ENCODE measurements at regions not wholly inside any gene's neighbourhood (a gene's known extent, or its start where the extent isn't known, plus 50 kb on each side); places are given as distances from the start of the nearest gene placed in this dataset.
A peak's percentile ranks its signal among the peaks of the same experiment; 100 is the strongest.

- DNase-seq (ENCODE audit: extremely low spot score): no peak
- TF ChIP-seq CTCF (IDR thresholded peaks at IDR 0.05; ENCODE audit: control extremely low read depth, extremely low read depth, low read depth, missing control alignments): no peak
- ChIA-PET CTCF (interaction anchor here (0.8 to 1.5 kb wide), 2 partner anchors 10 to 11 kb away, joined by 4 read pairs; no protein-coding TSS in a partner anchor), POLR2A (no interaction called here)
Measured at GRCh38 chr9:109868722-109869121, 88.7 kb downstream of the PALM2AKAP2 start.

GRCh38 chr9:109870365-109870764 lies 90.4 kb downstream of the PALM2AKAP2 start:
- DNase-seq (ENCODE audit: extremely low spot score): no peak
- ChIA-PET CTCF (interaction anchor here (1.4 to 1.7 kb wide), 2 partner anchors 12 to 33 kb away, joined by 3 read pairs; no protein-coding TSS in a partner anchor), POLR2A (no interaction called here)
- no peak for TF ChIP-seq CTCF (IDR thresholded peaks at IDR 0.05; ENCODE audit: control extremely low read depth, extremely low read depth, low read depth, missing control alignments)

- no peak for DNase-seq (ENCODE audit: extremely low spot score)
- ChIA-PET POLR2A (no interaction called here), CTCF (interaction anchor here (1.7 to 2.6 kb wide), 2 partner anchors 9 to 12 kb away, joined by 3 to 11 read pairs; no protein-coding TSS in a partner anchor)
- no peak for TF ChIP-seq CTCF (IDR thresholded peaks at IDR 0.05; ENCODE audit: control extremely low read depth, extremely low read depth, low read depth, missing control alignments)
Measured at GRCh38 chr9:109872901-109873300, 92.9 kb downstream of the PALM2AKAP2 start.

- POLR2A ChIA-PET: interaction anchor here (0.7 kb wide), 1 partner anchor 381 kb away, joined by 3 read pairs; the partner anchor contains the start of gene TXN
- no peak for TF ChIP-seq CTCF (IDR thresholded peaks at IDR 0.05; ENCODE audit: control extremely low read depth, extremely low read depth, low read depth, missing control alignments)
- CTCF ChIA-PET: interaction anchor here (0.7 to 1.2 kb wide), 3 partner anchors 11 to 17 kb away, joined by 3 read pairs; no protein-coding TSS in a partner anchor
- DNase-seq (ENCODE audit: extremely low spot score): no peak
Measured at GRCh38 chr9:109875495-109876129, 95.6 kb downstream of the PALM2AKAP2 start.

- peak; percentile 56 for DNase-seq (ENCODE audit: extremely low spot score)
- peak; percentile 57 for TF ChIP-seq CTCF (IDR thresholded peaks at IDR 0.05; ENCODE audit: control extremely low read depth, extremely low read depth, low read depth, missing control alignments)
- CTCF ChIA-PET: interaction anchor here (0.7 to 3.5 kb wide), 12 partner anchors 8 to 303 kb away, joined by 3 to 25 read pairs (median 4); no protein-coding TSS in a partner anchor
- POLR2A ChIA-PET: no interaction called here
Measured at GRCh38 chr9:109880276-109881169, 100.5 kb downstream of the PALM2AKAP2 start.

GRCh38 chr9:109883623-109884022 lies 103.6 kb downstream of the PALM2AKAP2 start:
- TF ChIP-seq CTCF (IDR thresholded peaks at IDR 0.05; ENCODE audit: control extremely low read depth, extremely low read depth, low read depth, missing control alignments): no peak
- ChIA-PET POLR2A (interaction anchor here (0.6 kb wide), 1 partner anchor 364 kb away, joined by 4 read pairs; no protein-coding TSS in a partner anchor), CTCF (interaction anchor here (0.8 to 3.5 kb wide), 5 partner anchors 9 to 336 kb away, joined by 3 to 25 read pairs (median 3); no protein-coding TSS in a partner anchor)
- DNase-seq (ENCODE audit: extremely low spot score): no peak
